C4-2B (cell line): ENCODE measurements at regions not wholly inside any gene's neighbourhood (a gene's known extent, or its start where the extent isn't known, plus 50 kb on each side); places are given as distances from the start of the nearest gene placed in this dataset.

Source experiments
- H3K27ac ChIP-seq: fragments of 450-650 bp; 2 replicates; pipeline ENCODE4 v1.5.1; 2017
- CTCF ChIP-seq: fragments of 450-650 bp; conservative IDR thresholded peaks from 2 replicates; pipeline ENCODE4 v1.5.1; 2017; ENCODE audit warnings: mild to moderate bottlenecking
- ZFX ChIP-seq: fragments of 450-650 bp; IDR thresholded peaks from 2 replicates; pipeline ENCODE4 v1.6.1; 2017

- no peak overlapping the region for H3K27ac ChIP-seq
These were observed 187.7 kb upstream of the BMP2 start for GRCh38 chr20:6579824-6580223.

GRCh38 chr20:6579417-6579816 is 188.1 kb upstream of the BMP2 start:
- no peak for TF ChIP-seq CTCF
- no peak for TF ChIP-seq ZFX
- H3K27ac ChIP-seq = no peak overlapping the region

More at GRCh38 chr20:6579824-6580223, 187.7 kb upstream of the BMP2 start:
- TF ChIP-seq ZFX (no peak), CTCF (no peak)

GRCh38 chr20:6577451-6577850 is 190.0 kb upstream of the BMP2 start:
- no peak overlapping the region for H3K27ac ChIP-seq
- TF ChIP-seq ZFX = no peak
- no peak for TF ChIP-seq CTCF

- H3K27ac ChIP-seq = no peak overlapping the region
- TF ChIP-seq CTCF (no peak), ZFX (no peak)
These were observed 190.8 kb upstream of the BMP2 start for GRCh38 chr20:6576726-6577125.

GRCh38 chr20:6575912-6576401 is 191.5 kb upstream of the BMP2 start:
- no peak for TF ChIP-seq ZFX
- TF ChIP-seq CTCF = no peak
- H3K27ac ChIP-seq = no peak overlapping the region

- H3K27ac ChIP-seq = no peak overlapping the region
- no peak for TF ChIP-seq CTCF
- TF ChIP-seq ZFX = no peak
These were observed 200.7 kb upstream of the BMP2 start for GRCh38 chr20:6566821-6567220.

- TF ChIP-seq ZFX = no peak
- TF ChIP-seq CTCF = no peak
These were observed 205.4 kb upstream of the BMP2 start for GRCh38 chr20:6562111-6562510.

More at GRCh38 chr20:6562111-6562510, 205.4 kb upstream of the BMP2 start:
- H3K27ac ChIP-seq = no peak overlapping the region
